DOHH2 (cell line): ENCODE measurements at regions not wholly inside any gene's neighbourhood (a gene's known extent, or its start where the extent isn't known, plus 50 kb on each side); places are given as distances from the start of the nearest gene placed in this dataset.

Experiments
- H3F3A ChIP-seq: fragments of 200-600 bp; sonication (generic), shearing (Covaris generic); 2 replicates; pipeline ENCODE4 v1.6.0; 2016; ENCODE audit warnings: antibody characterized with exemption, mild to moderate bottlenecking; ENCODE audit not compliant: control insufficient read depth, insufficient read depth
- H3K27ac ChIP-seq: fragments of 200-600 bp; sonication (generic); 2 replicates; pipeline ENCODE4 v1.5.1; 2014; ENCODE audit warnings: low read depth, mild to moderate bottlenecking, low read length, moderate library complexity
- H3K27me3 ChIP-seq: fragments of 200-600 bp; sonication (generic); 2 replicates; pipeline ENCODE4 v1.6.1; 2014; ENCODE audit warnings: mild to moderate bottlenecking, low read length, mixed read lengths; ENCODE audit not compliant: control insufficient read depth
- H3K36me3 ChIP-seq: fragments of 200-600 bp; sonication (generic); 2 replicates; pipeline ENCODE4 v1.6.1; 2014; ENCODE audit warnings: mild to moderate bottlenecking, low read length, moderate library complexity, mixed read lengths; ENCODE audit not compliant: control insufficient read depth
- H3K4me1 ChIP-seq: fragments of 200-600 bp; sonication (generic); 2 replicates; pipeline ENCODE4 v1.6.1; 2014; ENCODE audit warnings: mild to moderate bottlenecking, low read length, mixed read lengths; ENCODE audit not compliant: control insufficient read depth
- H3K4me2 ChIP-seq: fragments of 200-600 bp; sonication (generic); 2 replicates; pipeline ENCODE4 v1.6.0; 2014; ENCODE audit warnings: mild to moderate bottlenecking, low read length, moderate library complexity
- H3K4me3 ChIP-seq: fragments of 200-600 bp; sonication (generic); 2 replicates; pipeline ENCODE4 v1.5.1; 2014; ENCODE audit warnings: mild to moderate bottlenecking, low read length, mixed read lengths
- H3K79me2 ChIP-seq: fragments of 200-600 bp; sonication (generic); 2 replicates; pipeline ENCODE4 v1.6.1; 2014; ENCODE audit warnings: mild to moderate bottlenecking, low read length, mixed read lengths; ENCODE audit not compliant: control insufficient read depth
- H3K9me2 ChIP-seq: fragments of 200-600 bp; sonication (generic); replicated peaks from 2 replicates; pipeline ENCODE4 v1.6.1; 2014; ENCODE audit warnings: mild to moderate bottlenecking, low read length, mixed read lengths; ENCODE audit not compliant: control insufficient read depth
- H3K9me3 ChIP-seq: fragments of 200-600 bp; sonication (generic); 2 replicates; pipeline ENCODE4 v1.6.1; 2014; ENCODE audit warnings: antibody characterized with exemption, low read length, mixed read lengths; ENCODE audit not compliant: control insufficient read depth, insufficient read depth
- H4K20me1 ChIP-seq: fragments of 200-600 bp; sonication (generic); 2 replicates; pipeline ENCODE4 v1.6.0; 2014; ENCODE audit warnings: low read depth, mild to moderate bottlenecking, antibody characterized with exemption, low read length, moderate library complexity; ENCODE audit not compliant: control insufficient read depth, insufficient read depth
- EZH2phosphoT487 ChIP-seq: fragments of 200-600 bp; sonication (generic); IDR thresholded peaks from 2 replicates; pipeline ENCODE4 v1.6.1; 2017; ENCODE audit warnings: borderline replicate concordance, mild to moderate bottlenecking, antibody characterized with exemption, low read length, moderate library complexity, mixed read lengths
- TF ChIP-seq, protein P1 (sequence below): fragments of 200-600 bp; sonication (generic); IDR thresholded peaks from one replicate; pipeline ENCODE4 v1.5.1; 2014; ENCODE audit warnings: antibody characterized with exemption, mild to moderate bottlenecking, low read depth, low read length; ENCODE audit not compliant: poor library complexity, severe bottlenecking

DNA sequence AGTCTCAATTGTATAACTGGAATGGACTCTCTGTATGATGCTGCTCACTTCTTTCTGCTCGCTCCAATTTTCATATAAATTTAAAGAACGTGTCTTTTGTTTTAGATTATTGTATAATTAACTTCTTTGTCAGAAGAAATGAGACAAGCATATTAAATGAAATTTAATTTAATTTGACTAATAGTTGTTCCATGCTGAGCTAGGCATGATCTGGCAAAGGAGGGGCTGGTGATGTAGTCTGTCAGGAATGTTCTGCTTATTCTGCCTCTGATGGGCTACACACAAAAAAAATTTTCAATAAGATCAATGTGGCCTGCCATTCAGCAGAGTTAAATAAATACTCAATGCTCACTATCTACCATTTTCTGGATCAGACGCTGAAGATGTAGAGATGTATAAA lies 208.4 kb upstream of the CD96 start:
- Histone ChIP-seq H3K4me1 (no peaks in the 10 kb centered on the region), H3K27ac (no peak overlapping the region), H3K9me3 (no peaks in the 10 kb centered on the region), H3K36me3 (no peaks in the 10 kb centered on the region), H3K4me2 (no peak overlapping the region), H4K20me1 (no peaks in the 10 kb centered on the region), H3F3A (no peaks in the 10 kb centered on the region), H3K4me3 (no peak overlapping the region), H3K27me3 (no peaks in the 10 kb centered on the region), H3K9me2 (no peaks in the 10 kb centered on the region), H3K79me2 (no peaks in the 10 kb centered on the region)
- TF ChIP-seq, protein P1, sequence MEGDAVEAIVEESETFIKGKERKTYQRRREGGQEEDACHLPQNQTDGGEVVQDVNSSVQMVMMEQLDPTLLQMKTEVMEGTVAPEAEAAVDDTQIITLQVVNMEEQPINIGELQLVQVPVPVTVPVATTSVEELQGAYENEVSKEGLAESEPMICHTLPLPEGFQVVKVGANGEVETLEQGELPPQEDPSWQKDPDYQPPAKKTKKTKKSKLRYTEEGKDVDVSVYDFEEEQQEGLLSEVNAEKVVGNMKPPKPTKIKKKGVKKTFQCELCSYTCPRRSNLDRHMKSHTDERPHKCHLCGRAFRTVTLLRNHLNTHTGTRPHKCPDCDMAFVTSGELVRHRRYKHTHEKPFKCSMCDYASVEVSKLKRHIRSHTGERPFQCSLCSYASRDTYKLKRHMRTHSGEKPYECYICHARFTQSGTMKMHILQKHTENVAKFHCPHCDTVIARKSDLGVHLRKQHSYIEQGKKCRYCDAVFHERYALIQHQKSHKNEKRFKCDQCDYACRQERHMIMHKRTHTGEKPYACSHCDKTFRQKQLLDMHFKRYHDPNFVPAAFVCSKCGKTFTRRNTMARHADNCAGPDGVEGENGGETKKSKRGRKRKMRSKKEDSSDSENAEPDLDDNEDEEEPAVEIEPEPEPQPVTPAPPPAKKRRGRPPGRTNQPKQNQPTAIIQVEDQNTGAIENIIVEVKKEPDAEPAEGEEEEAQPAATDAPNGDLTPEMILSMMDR = no peak
- TF ChIP-seq EZH2phosphoT487 = no peak

DNA sequence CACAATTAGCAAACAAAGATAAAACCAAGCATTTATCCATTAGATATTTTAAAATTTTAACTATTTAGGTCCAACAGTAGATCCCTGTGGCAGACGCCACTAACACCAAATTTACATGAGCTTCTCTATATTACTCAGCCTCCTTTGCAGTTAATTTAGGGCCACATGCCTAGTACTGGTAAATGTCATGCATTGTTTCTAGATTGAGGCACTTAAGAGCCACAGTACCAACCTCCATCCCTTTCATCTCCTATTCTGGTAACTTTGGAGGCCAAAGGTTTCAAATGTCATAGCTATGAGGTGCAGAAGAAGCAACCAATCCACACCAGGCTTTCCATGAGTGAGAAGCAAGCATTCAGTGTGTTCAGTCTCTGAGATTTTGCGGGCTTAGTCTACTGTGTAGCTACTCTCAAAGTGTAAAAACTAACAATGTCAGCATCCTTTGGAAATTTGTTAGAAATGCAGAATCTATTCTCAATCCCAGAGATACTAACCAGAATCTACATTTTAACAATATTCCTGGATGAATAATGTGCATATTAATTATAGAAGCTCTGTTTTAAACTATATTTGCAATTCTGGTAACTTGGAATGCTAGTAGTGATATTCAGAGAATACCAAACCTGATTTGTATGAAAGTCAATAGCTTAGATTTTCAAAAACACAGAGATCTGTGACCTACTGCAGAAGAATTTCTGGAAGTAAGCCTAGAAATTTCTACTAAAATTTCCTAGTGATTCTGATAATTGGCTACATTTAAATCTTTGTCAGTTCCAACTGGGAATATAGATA lies 206.3 kb upstream of the CD96 start:
- Histone ChIP-seq H3F3A (no peaks in the 10 kb centered on the region), H3K36me3 (no peaks in the 10 kb centered on the region), H3K4me2 (no peak overlapping the region), H3K27ac (no peak overlapping the region), H3K4me3 (no peak overlapping the region), H3K4me1 (no peaks in the 10 kb centered on the region), H3K79me2 (no peaks in the 10 kb centered on the region), H3K27me3 (no peaks in the 10 kb centered on the region), H3K9me2 (no peaks in the 10 kb centered on the region), H4K20me1 (no peaks in the 10 kb centered on the region), H3K9me3 (no peaks in the 10 kb centered on the region)
- TF ChIP-seq, protein P1 = no peak
- TF ChIP-seq EZH2phosphoT487 = no peak

GRCh38 chr3:111336511-111336910 lies 205.5 kb upstream of the CD96 start:
- Histone ChIP-seq H3K9me3 (no peaks in the 10 kb centered on the region), H3K27me3 (no peaks in the 10 kb centered on the region), H3K79me2 (no peaks in the 10 kb centered on the region), H3K4me3 (no peak overlapping the region), H4K20me1 (no peaks in the 10 kb centered on the region), H3K4me2 (no peak overlapping the region), H3K36me3 (no peaks in the 10 kb centered on the region), H3K27ac (no peak overlapping the region), H3K9me2 (no peaks in the 10 kb centered on the region), H3K4me1 (no peaks in the 10 kb centered on the region), H3F3A (no peaks in the 10 kb centered on the region)
- TF ChIP-seq EZH2phosphoT487 = no peak
- TF ChIP-seq, protein P1 = no peak
